NCI-H460 (cell line): ENCODE measurements at regions not wholly inside any gene's neighbourhood (a gene's known extent, or its start where the extent isn't known, plus 50 kb on each side); places are given as distances from the start of the nearest gene placed in this dataset.

Source experiments
- DNase-seq: peaks from one replicate; pipeline ENCODE4 v3.0.0-alpha.2; 2016; ENCODE audit warnings: low read depth; ENCODE audit errors: extremely low read depth

DNA sequence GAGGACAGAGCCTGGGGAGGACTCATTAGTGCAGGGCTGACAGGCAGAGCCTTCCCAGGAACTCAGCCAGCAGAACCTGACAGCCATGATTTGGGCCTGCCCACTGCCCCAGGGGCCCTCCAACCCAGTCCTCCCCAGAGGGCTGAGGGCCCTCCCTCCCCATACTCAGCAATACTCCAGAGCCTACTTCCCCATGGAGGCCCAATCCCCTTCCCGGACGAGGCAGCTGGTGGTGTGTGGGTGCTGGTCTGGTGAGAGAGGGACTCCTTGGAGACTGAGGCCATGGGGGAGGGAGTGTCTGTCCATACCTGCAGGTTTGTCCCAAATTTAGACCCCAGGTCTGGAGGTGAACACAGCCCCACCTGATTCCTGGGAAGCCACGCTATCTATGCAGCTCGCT is 120.9 kb upstream of the MLN start:
- DNase-seq, result no peak

- no peak for DNase-seq
These were observed 120.2 kb upstream of the MLN start for GRCh38 chr6:33923857-33924514.

- DNase-seq, result no peak
These were observed 117.9 kb upstream of the MLN start for GRCh38 chr6:33921745-33922144.

GRCh38 chr6:33918175-33918695 is 114.4 kb upstream of the MLN start:
- no peak for DNase-seq

GRCh38 chr6:33915134-33915533 is 111.3 kb upstream of the MLN start:
- no peak for DNase-seq

DNA sequence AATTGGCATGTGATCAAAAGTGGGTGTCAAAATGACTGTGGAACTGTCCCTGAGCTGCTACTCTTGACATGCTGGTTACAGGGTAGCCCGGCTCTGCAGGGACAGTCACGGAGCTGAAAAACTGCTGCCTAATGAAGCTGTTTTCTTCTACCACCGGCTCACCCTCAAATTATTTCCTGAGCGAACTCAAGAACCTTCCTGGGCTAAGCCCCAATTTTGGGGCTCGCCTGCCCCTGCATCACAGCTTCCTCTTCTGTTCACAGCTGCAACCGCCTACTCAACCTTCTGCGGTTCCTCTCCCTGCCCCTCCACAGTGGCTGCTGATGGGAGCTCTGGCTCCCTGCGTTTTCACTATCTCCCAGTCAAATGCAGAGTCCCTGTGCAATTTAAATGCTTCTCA is 110.8 kb upstream of the MLN start:
- no peak for DNase-seq

GRCh38 chr6:33912195-33912594 is 108.4 kb upstream of the MLN start:
- DNase-seq, result no peak

GRCh38 chr6:33911488-33911887 is 107.7 kb upstream of the MLN start:
- DNase-seq, result no peak

DNA sequence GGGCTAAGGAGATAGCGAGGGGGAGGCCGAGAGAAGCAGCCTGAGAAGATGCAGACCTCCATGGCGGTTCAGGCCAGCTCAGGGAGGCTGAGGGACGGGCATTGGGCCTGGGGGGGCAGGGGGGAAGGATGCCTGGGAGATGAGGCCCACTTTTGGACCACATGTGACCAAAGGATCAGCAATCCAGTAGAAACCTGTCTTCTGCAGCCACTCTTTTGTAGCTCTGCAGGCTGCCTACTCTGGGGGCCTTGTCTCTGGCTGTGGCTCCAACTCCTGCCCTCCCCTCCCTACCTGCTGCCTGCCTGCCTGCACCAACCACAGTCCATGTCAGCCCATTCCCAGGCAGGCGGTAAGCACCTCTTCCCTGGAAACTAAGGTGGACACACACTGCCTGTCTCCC is 106.8 kb upstream of the MLN start:
- DNase-seq, result no peak

GRCh38 chr6:33909737-33910136 is 105.9 kb upstream of the MLN start:
- DNase-seq, result no peak

- DNase-seq, result no peak
These were observed 104.2 kb upstream of the MLN start for GRCh38 chr6:33908025-33908424.

DNA sequence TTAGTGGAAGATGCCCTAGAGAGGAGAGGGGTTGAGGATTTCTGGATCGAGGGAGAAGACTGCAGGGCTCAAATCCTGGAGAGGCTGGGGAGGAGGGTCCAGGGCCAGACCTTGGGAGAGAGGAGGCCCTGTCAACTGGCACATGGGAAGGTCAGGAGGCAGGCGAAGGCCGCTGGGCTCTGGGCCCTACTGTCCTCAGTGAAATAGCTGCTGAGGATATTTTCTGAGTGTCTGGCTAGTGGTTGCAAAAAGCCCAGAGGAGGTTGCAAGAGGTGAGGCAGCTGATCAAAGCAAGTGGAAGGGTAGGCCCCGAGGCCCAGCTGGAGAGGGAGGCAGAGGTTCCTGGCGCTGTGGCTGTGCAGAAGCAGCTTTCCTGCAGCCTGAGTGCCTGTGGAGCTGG is 103.4 kb upstream of the MLN start:
- DNase-seq, result no peak

GRCh38 chr6:33906439-33906838 is 102.6 kb upstream of the MLN start:
- DNase-seq, result no peak

- no peak for DNase-seq
These were observed 101.3 kb upstream of the MLN start for GRCh38 chr6:33905071-33905609.

- no peak for DNase-seq
These were observed 100.9 kb upstream of the MLN start for GRCh38 chr6:33904747-33905065.

DNA sequence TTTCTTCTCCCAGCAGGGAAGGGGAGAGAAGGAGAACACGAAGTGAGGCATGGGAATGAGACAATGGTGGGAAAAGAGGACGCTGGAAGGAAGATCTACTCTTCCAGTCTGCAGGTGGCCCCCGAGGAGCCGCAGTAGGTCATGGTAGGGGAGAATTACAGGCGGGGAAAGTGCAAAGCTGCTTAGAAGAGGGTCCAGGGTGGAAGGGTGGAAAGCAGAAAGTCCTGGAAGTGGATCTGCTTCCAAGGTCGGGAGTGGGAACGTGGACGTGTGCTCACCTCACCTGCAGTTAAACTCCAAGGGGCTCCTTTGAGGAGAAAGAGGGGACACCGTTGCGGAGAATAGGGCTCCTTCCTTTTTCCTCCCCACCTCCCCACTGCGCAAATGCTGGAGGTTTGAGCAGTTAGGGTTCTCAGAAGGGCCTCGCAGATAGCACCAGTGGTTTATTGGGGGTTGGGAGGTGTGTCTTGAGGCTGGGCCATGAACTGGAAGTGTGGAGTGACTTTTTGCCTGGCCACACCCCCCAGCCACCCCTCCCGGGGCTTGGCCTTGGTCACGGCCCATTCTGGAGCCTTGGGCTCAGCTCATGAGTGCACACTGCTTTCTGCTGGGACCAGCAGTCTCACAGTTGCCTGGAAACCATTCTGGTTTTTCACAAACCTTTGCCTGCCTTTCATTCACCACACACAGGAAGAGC is 100.4 kb upstream of the MLN start:
- DNase-seq, result no peak

GRCh38 chr6:33903579-33903978 is 99.8 kb upstream of the MLN start:
- DNase-seq, result no peak

DNA sequence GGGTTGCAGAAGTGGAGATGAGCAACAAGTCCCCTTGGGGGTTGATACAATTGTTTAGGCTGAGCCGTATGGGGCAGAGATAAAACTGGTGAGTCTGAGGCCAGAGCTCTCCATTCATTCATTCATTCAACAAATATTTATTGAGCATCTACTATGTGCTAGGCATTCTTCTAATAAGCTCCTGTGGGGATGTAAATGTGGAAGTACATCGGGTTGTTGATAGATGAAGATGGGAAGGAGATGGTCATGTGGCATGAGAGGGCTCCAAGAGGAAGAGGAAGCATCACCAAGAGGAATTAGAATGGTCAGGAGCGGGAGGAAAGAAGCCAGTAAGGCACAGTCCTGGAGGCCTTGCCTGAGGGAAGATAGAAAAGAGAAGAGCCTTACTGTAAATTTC is 98.7 kb upstream of the MLN start:
- no peak for DNase-seq

DNA sequence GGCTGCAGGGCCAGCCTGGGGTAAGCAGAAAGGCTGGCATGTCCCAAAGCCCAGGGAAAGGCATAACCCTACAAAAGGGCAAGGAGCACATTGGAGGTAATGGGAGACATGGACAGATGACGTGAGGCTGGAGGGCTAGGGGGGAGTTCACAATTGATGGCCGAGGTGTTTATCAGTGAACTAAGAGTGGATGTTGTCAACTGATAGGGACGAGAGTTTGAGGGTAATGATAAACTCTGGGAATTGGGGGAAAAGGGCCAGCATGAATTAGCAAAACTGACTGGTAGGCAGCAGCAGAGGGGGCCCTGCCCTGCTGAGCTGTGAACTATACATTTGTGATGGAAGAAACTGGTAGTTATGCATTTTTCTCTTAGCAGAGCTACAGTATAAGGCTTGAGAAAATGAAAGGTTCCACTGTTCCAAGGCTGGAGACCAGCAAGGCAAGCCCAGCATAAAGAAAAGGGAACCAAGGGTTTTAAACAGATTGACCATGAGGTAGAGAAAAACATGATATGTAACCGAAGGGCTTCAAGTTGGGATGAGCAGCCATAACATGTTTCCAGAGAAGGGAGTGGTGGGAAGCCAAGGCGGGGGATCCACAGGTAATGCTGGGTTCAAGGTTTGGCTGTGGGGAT is 98.1 kb upstream of the MLN start:
- DNase-seq, result no peak

- DNase-seq, result no peak
These were observed 95.0 kb upstream of the MLN start for GRCh38 chr6:33898771-33899170.

DNA sequence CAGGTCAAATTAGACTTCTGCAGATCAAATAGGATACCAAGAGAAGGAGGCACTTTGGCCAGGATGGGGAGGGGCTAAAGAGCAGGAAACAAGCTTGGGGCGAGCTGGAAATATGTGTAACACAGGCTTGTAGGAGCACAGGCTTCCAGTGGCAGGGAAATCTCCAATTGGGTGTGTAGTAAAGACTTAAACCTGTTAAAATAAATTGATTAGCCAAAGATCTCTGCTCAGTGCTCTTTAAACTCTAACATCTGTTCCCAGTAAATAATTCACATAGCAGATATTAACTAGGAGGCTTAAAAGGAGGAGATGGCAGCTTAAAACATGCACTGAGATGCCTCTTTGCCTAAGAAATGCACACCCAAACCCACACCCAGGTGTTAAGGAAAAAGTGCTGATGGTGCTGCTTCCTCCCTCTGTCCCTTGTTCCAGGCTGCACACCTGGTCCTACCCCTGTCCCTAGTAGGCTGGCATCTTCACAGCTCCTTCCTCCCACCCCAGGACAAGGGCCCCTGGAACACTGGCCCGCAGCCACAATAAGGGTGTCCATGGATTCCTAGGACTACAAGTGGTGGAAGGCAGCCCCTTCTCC is 93.5 kb upstream of the MLN start:
- DNase-seq, result no peak
